ENCODE measurements at regions not wholly inside any gene's neighbourhood (a gene's known extent, or its start where the extent isn't known, plus 50 kb on each side); places are given as distances from the start of the nearest gene placed in this dataset.

DNA sequence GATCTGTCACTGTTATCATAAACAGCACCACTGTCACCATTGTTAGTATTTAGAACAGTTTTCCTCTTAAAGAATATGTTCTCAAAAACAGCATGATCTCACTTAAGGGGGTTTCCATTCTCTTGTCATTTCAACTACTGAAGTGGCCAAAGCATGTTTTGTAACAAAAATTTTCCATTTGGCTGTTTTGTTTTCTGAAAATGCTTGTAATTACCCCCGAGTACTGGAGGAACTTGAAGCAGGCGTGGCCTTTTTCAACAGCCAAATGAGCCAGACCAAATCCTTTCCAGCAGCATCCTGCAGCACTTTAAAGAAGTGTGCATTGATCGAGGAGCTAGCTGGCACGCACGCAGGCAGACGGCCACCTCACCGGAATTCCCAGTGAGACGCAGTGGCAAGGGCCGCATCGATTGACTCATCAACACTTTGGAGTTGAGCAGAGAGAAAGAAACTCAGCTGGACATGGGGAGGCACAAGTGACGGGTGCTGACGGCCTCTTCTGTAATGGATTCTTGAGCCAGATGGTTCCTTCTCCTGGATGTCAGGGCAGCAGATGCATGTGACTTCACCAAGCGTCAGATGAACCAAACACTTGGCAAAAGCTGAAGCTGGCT, 234.3 kb upstream of the IGF1R start:
- H3K27ac ChIP-seq = no peak overlapping the region
- no peak overlapping the region for H3K4me3 ChIP-seq
- TF ChIP-seq POLR2AphosphoS5 (IDR thresholded peaks at IDR 0.05; ENCODE audit: borderline replicate concordance, low read depth, low read length) = no peak
- TF ChIP-seq EZH2 (IDR thresholded peaks at IDR 0.05) = no peak
- no peak for TF ChIP-seq FOXP2 (optimal IDR thresholded peaks at IDR 0.05; ENCODE audit: control extremely low read depth, extremely low read length, insufficient read depth)
- no peaks in the 10 kb centered on the region for H3K9me3 ChIP-seq (ENCODE audit: low read depth, low read length)
- no peaks in the 10 kb centered on the region for H3K36me3 ChIP-seq (ENCODE audit: insufficient read depth, low read length)
- no peak overlapping the region for H3K9ac ChIP-seq (ENCODE audit: insufficient read length)
- no peak for DNase-seq (ENCODE audit: low read depth, low spot score)

DNA sequence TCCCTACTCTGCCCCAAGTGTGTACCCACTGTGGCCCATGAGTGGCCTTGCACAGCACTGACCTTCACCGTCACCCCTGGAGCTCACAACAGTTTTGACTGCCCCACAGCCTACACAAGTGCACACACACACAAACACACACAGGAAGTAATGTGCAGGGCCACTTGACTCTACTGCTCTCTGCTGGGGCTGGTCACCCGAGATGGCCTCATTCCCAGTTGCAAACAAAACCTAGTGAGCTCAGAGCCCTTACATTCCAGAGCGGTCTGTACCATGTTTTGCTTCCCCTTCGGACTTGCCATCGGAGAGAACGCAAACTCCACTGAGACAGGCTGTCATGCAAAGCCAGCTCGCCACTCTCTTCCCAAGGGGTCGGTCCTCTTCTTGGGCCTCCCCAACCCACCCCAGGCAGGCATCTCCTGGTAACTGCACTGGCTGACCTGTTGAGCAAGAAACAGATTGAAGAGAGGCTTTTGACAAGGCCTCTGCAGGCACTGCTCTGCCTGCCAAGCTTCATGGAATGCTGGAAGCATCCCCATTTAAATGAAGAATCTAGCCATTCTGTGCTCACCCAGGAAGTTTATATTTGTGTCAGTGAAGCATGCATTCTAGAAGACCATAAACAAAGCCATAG, 232.0 kb upstream of the IGF1R start:
- no peaks in the 10 kb centered on the region for H3K9me3 ChIP-seq (ENCODE audit: low read depth, low read length)
- DNase-seq (ENCODE audit: low read depth, low spot score) = no peak
- no peak for TF ChIP-seq FOXP2 (optimal IDR thresholded peaks at IDR 0.05; ENCODE audit: control extremely low read depth, extremely low read length, insufficient read depth)
- no peak for TF ChIP-seq POLR2AphosphoS5 (IDR thresholded peaks at IDR 0.05; ENCODE audit: borderline replicate concordance, low read depth, low read length)
- no peak for TF ChIP-seq EZH2 (IDR thresholded peaks at IDR 0.05)

GRCh38 chr15:98417346-98417745, 231.0 kb upstream of the IGF1R start:
- Histone ChIP-seq H3K4me3 (no peak overlapping the region), H3K9me3 (ENCODE audit: low read depth, low read length) (no peaks in the 10 kb centered on the region), H3K36me3 (ENCODE audit: insufficient read depth, low read length) (no peaks in the 10 kb centered on the region), H3K9ac (ENCODE audit: insufficient read length) (no peak overlapping the region), H3K27ac (no peak overlapping the region)
- TF ChIP-seq FOXP2 (optimal IDR thresholded peaks at IDR 0.05; ENCODE audit: control extremely low read depth, extremely low read length, insufficient read depth) = no peak
- TF ChIP-seq EZH2 (IDR thresholded peaks at IDR 0.05) = no peak
- no peak for TF ChIP-seq POLR2AphosphoS5 (IDR thresholded peaks at IDR 0.05; ENCODE audit: borderline replicate concordance, low read depth, low read length)
- DNase-seq (ENCODE audit: low read depth, low spot score) = no peak

More for the DNA sequence above, 232.0 kb upstream of the IGF1R start:
- no peak overlapping the region for H3K27ac ChIP-seq
- no peaks in the 10 kb centered on the region for H3K36me3 ChIP-seq (ENCODE audit: insufficient read depth, low read length)
- H3K9ac ChIP-seq (ENCODE audit: insufficient read length) = no peak overlapping the region
- no peak overlapping the region for H3K4me3 ChIP-seq

DNA sequence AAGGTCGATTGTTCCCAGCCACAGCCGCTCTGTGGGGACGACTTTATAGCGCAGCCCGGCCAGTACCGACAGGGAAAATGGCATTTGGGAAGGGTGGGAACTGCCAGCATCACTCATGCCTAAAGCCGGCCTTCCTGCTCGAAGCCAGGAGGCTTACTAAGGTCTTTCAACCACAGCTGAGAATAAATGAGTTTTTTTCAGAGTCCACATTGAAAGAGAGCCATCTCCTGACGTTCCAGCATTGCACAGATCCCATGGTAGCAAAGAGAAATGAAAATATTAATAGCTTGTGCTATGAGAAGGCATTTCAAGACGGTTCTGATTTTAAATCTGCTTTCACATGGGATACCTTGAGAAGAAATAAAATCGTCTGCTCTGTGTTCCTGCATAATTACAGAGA, 230.2 kb upstream of the IGF1R start:
- Histone ChIP-seq H3K36me3 (ENCODE audit: insufficient read depth, low read length) (no peaks in the 10 kb centered on the region), H3K9me3 (ENCODE audit: low read depth, low read length) (no peaks in the 10 kb centered on the region), H3K9ac (ENCODE audit: insufficient read length) (no peak overlapping the region), H3K4me3 (no peak overlapping the region), H3K27ac (no peak overlapping the region)
- no peak for TF ChIP-seq EZH2 (IDR thresholded peaks at IDR 0.05)
- no peak for TF ChIP-seq POLR2AphosphoS5 (IDR thresholded peaks at IDR 0.05; ENCODE audit: borderline replicate concordance, low read depth, low read length)
- TF ChIP-seq FOXP2 (optimal IDR thresholded peaks at IDR 0.05; ENCODE audit: control extremely low read depth, extremely low read length, insufficient read depth) = no peak
- DNase-seq (ENCODE audit: low read depth, low spot score) = no peak

- Histone ChIP-seq H3K9ac (ENCODE audit: insufficient read length) (no peak overlapping the region), H3K27ac (no peak overlapping the region), H3K36me3 (ENCODE audit: insufficient read depth, low read length) (no peaks in the 10 kb centered on the region), H3K4me3 (no peak overlapping the region), H3K9me3 (ENCODE audit: low read depth, low read length) (no peaks in the 10 kb centered on the region)
- DNase-seq (ENCODE audit: low read depth, low spot score) = no peak
- TF ChIP-seq POLR2AphosphoS5 (IDR thresholded peaks at IDR 0.05; ENCODE audit: borderline replicate concordance, low read depth, low read length) = no peak
- no peak for TF ChIP-seq EZH2 (IDR thresholded peaks at IDR 0.05)
- TF ChIP-seq FOXP2 (optimal IDR thresholded peaks at IDR 0.05; ENCODE audit: control extremely low read depth, extremely low read length, insufficient read depth) = no peak
These were observed 229.1 kb upstream of the IGF1R start for GRCh38 chr15:98419173-98419780.

GRCh38 chr15:98420837-98421236, 227.5 kb upstream of the IGF1R start:
- Histone ChIP-seq H3K9me3 (ENCODE audit: low read depth, low read length) (no peaks in the 10 kb centered on the region), H3K36me3 (ENCODE audit: insufficient read depth, low read length) (no peaks in the 10 kb centered on the region), H3K4me3 (no peak overlapping the region), H3K9ac (ENCODE audit: insufficient read length) (no peak overlapping the region), H3K27ac (no peak overlapping the region)
- no peak for DNase-seq (ENCODE audit: low read depth, low spot score)
- TF ChIP-seq EZH2 (IDR thresholded peaks at IDR 0.05) (no peak), POLR2AphosphoS5 (IDR thresholded peaks at IDR 0.05; ENCODE audit: borderline replicate concordance, low read depth, low read length) (no peak), FOXP2 (optimal IDR thresholded peaks at IDR 0.05; ENCODE audit: control extremely low read depth, extremely low read length, insufficient read depth) (no peak)

- TF ChIP-seq FOXP2 (optimal IDR thresholded peaks at IDR 0.05; ENCODE audit: control extremely low read depth, extremely low read length, insufficient read depth) (no peak), POLR2AphosphoS5 (IDR thresholded peaks at IDR 0.05; ENCODE audit: borderline replicate concordance, low read depth, low read length) (no peak), EZH2 (IDR thresholded peaks at IDR 0.05) (no peak)
- Histone ChIP-seq H3K4me3 (peak overlapping the region; percentile 56), H3K27ac (no peak overlapping the region), H3K36me3 (ENCODE audit: insufficient read depth, low read length) (no peaks in the 10 kb centered on the region), H3K9ac (ENCODE audit: insufficient read length) (no peak overlapping the region), H3K9me3 (ENCODE audit: low read depth, low read length) (no peaks in the 10 kb centered on the region)
- DNase-seq (ENCODE audit: low read depth, low spot score) = no peak
These were observed 226.8 kb upstream of the IGF1R start for GRCh38 chr15:98421419-98422129.

DNA sequence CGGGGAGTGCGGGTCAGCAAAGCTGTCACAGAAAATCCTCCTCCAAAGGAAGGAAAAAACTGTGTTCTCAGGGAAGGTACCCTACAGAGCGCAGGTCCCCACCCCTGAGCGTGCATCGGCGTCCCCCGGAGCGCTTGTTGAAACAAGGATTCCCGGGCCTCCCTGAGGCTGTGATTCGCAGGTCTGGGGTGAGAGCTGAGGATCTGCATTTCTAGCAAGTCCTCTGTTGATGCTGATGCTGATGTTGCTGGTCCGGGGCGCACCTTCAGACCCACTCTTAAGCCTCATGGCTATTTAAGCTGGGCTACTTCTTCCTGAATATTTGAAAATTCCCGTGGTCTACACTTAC, 226.2 kb upstream of the IGF1R start:
- no peak overlapping the region for H3K27ac ChIP-seq
- no peak for DNase-seq (ENCODE audit: low read depth, low spot score)
- no peak overlapping the region for H3K9ac ChIP-seq (ENCODE audit: insufficient read length)
- TF ChIP-seq FOXP2 (optimal IDR thresholded peaks at IDR 0.05; ENCODE audit: control extremely low read depth, extremely low read length, insufficient read depth) = no peak
- TF ChIP-seq EZH2 (IDR thresholded peaks at IDR 0.05) = no peak
- no peak for TF ChIP-seq POLR2AphosphoS5 (IDR thresholded peaks at IDR 0.05; ENCODE audit: borderline replicate concordance, low read depth, low read length)
- H3K36me3 ChIP-seq (ENCODE audit: insufficient read depth, low read length) = no peaks in the 10 kb centered on the region
- peak overlapping the region; percentile 56 for H3K4me3 ChIP-seq
- no peaks in the 10 kb centered on the region for H3K9me3 ChIP-seq (ENCODE audit: low read depth, low read length)
